HEK293 (cell line): ENCODE measurements at regions not wholly inside any gene's neighbourhood (a gene's known extent, or its start where the extent isn't known, plus 50 kb on each side); places are given as distances from the start of the nearest gene placed in this dataset.

Experiments
- FEZF1 ChIP-seq: fragments of 450-650 bp; formaldehyde crosslinking; IDR thresholded peaks from 2 replicates; pipeline ENCODE4 v1.5.1; 2016; ENCODE audit warnings: missing biosample characterization, missing genetic modification characterization
- HOXA7 ChIP-seq: sonication (generic); formaldehyde crosslinking; IDR thresholded peaks from 2 replicates; pipeline ENCODE4 v1.8.1; 2022; ENCODE audit warnings: missing genetic modification reagents, borderline replicate concordance
- IKZF3 ChIP-seq: fragments of 450-650 bp; IDR thresholded peaks from 2 replicates; pipeline ENCODE4 v1.5.0; 2018; ENCODE audit warnings: missing biosample characterization, mild to moderate bottlenecking, missing genetic modification characterization, moderate library complexity
- KLF8 ChIP-seq: fragments of 450-650 bp; formaldehyde crosslinking; IDR thresholded peaks from 2 replicates; pipeline ENCODE4 v1.5.1; 2016; ENCODE audit warnings: missing biosample characterization, missing genetic modification characterization
- ZBTB1 ChIP-seq: fragments of 450-650 bp; formaldehyde crosslinking; IDR thresholded peaks from 2 replicates; pipeline ENCODE4 v1.5.1; 2016; ENCODE audit warnings: missing biosample characterization, missing genetic modification characterization
- ZBTB21 ChIP-seq: fragments of 450-650 bp; formaldehyde crosslinking; IDR thresholded peaks from 2 replicates; pipeline ENCODE4 v1.5.1; 2017; ENCODE audit warnings: missing biosample characterization, missing genetic modification characterization
- ZBTB7A ChIP-seq: fragments of 450-650 bp; formaldehyde crosslinking; IDR thresholded peaks from 2 replicates; pipeline ENCODE4 v1.5.1; 2016; ENCODE audit warnings: low read depth, missing biosample characterization, missing genetic modification characterization
- ZEB2 ChIP-seq: fragments of 450-650 bp; formaldehyde crosslinking; IDR thresholded peaks from 2 replicates; pipeline ENCODE4 v1.5.1; 2016; ENCODE audit warnings: missing biosample characterization, missing genetic modification characterization
- ZFP69B ChIP-seq: fragments of 450-650 bp; formaldehyde crosslinking; IDR thresholded peaks from 2 replicates; pipeline ENCODE4 v1.5.1; 2016; ENCODE audit warnings: missing biosample characterization, missing genetic modification characterization
- ZNF155 ChIP-seq: fragments of 450-650 bp; formaldehyde crosslinking; IDR thresholded peaks from 2 replicates; pipeline ENCODE4 v1.5.1; 2016; ENCODE audit warnings: missing biosample characterization, missing genetic modification characterization
- ZNF174 ChIP-seq: fragments of 450-650 bp; formaldehyde crosslinking; IDR thresholded peaks from 2 replicates; pipeline ENCODE4 v1.5.0; 2017; ENCODE audit warnings: missing biosample characterization, mild to moderate bottlenecking, missing genetic modification characterization
- ZNF335 ChIP-seq: fragments of 450-650 bp; formaldehyde crosslinking; conservative IDR thresholded peaks from 2 replicates; pipeline ENCODE4 v1.5.1; 2016; ENCODE audit warnings: missing biosample characterization, missing genetic modification characterization
- ZNF341 ChIP-seq: fragments of 450-650 bp; formaldehyde crosslinking; IDR thresholded peaks from 2 replicates; pipeline ENCODE4; 2016; ENCODE audit warnings: low read depth, missing biosample characterization, missing genetic modification characterization
- ZNF558 ChIP-seq: fragments of 450-650 bp; formaldehyde crosslinking; IDR thresholded peaks from 2 replicates; pipeline ENCODE4 v1.5.1; 2016; ENCODE audit warnings: missing biosample characterization, missing genetic modification characterization
- ZNF561 ChIP-seq: fragments of 450-650 bp; IDR thresholded peaks from 2 replicates; pipeline ENCODE4 v1.5.1; 2018; ENCODE audit warnings: missing biosample characterization, missing genetic modification characterization, borderline replicate concordance
- ZNF596 ChIP-seq: fragments of 450-650 bp; IDR thresholded peaks from 2 replicates; pipeline ENCODE4 v1.5.0; 2018; ENCODE audit warnings: missing biosample characterization, mild to moderate bottlenecking, missing genetic modification characterization, moderate library complexity
- ZNF626 ChIP-seq: fragments of 450-650 bp; sonication (Bioruptor Pico); formaldehyde crosslinking; IDR thresholded peaks from 2 replicates; pipeline ENCODE4 v1.5.1; 2018; ENCODE audit warnings: missing biosample characterization, missing genetic modification characterization, inconsistent platforms
- ZNF777 ChIP-seq: fragments of 450-650 bp; formaldehyde crosslinking; IDR thresholded peaks from 2 replicates; pipeline ENCODE4 v1.5.1; 2017; ENCODE audit warnings: missing biosample characterization, missing genetic modification characterization, borderline replicate concordance
- ZNF830 ChIP-seq: fragments of 450-650 bp; IDR thresholded peaks from 2 replicates; pipeline ENCODE4 v1.5.0; 2018; ENCODE audit warnings: missing biosample characterization, missing genetic modification characterization, low read depth, mild to moderate bottlenecking, moderate library complexity
- ZSCAN16 ChIP-seq: fragments of 450-650 bp; formaldehyde crosslinking; IDR thresholded peaks from 2 replicates; pipeline ENCODE4 v1.5.1; 2016; ENCODE audit warnings: missing biosample characterization, missing genetic modification characterization
- ZSCAN30 ChIP-seq: fragments of 450-650 bp; IDR thresholded peaks from 2 replicates; pipeline ENCODE4 v1.5.1; 2018; ENCODE audit warnings: missing biosample characterization, mild to moderate bottlenecking, missing genetic modification characterization, moderate library complexity
- TF ChIP-seq, protein P1 (sequence below): fragments of 450-650 bp; formaldehyde crosslinking; optimal IDR thresholded peaks from 2 replicates; pipeline ENCODE3; 2016; ENCODE audit warnings: missing biosample characterization, mild to moderate bottlenecking, missing genetic modification characterization
- TF ChIP-seq, protein P2 (sequence below): fragments of 450-650 bp; formaldehyde crosslinking; IDR thresholded peaks from 2 replicates; pipeline ENCODE4 v1.5.1; 2016; ENCODE audit warnings: missing biosample characterization, missing genetic modification characterization
- TF ChIP-seq, protein P3 (sequence below): fragments of 450-650 bp; formaldehyde crosslinking; IDR thresholded peaks from 2 replicates; pipeline ENCODE4 v1.5.1; 2016; ENCODE audit warnings: missing biosample characterization, missing genetic modification characterization
- TF ChIP-seq, protein P4 (sequence below): IDR thresholded peaks from 2 replicates; pipeline ENCODE4 v1.6.1; 2011; ENCODE audit warnings: mild to moderate bottlenecking, low read depth, low read length, borderline replicate concordance
- TF ChIP-seq, protein P5 (sequence below): fragments of 450-650 bp; formaldehyde crosslinking; IDR thresholded peaks from 2 replicates; pipeline ENCODE4 v1.5.1; 2016; ENCODE audit warnings: missing biosample characterization, missing genetic modification characterization
- TF ChIP-seq, protein P6 (sequence below): fragments of 450-650 bp; formaldehyde crosslinking; IDR thresholded peaks from 2 replicates; pipeline ENCODE4 v1.5.1; 2016; ENCODE audit warnings: missing biosample characterization, missing genetic modification characterization
- TF ChIP-seq, protein P7 (sequence below): fragments of 450-650 bp; formaldehyde crosslinking; IDR thresholded peaks from 2 replicates; pipeline ENCODE4 v1.5.1; 2016; ENCODE audit warnings: missing biosample characterization, missing genetic modification characterization

DNA sequence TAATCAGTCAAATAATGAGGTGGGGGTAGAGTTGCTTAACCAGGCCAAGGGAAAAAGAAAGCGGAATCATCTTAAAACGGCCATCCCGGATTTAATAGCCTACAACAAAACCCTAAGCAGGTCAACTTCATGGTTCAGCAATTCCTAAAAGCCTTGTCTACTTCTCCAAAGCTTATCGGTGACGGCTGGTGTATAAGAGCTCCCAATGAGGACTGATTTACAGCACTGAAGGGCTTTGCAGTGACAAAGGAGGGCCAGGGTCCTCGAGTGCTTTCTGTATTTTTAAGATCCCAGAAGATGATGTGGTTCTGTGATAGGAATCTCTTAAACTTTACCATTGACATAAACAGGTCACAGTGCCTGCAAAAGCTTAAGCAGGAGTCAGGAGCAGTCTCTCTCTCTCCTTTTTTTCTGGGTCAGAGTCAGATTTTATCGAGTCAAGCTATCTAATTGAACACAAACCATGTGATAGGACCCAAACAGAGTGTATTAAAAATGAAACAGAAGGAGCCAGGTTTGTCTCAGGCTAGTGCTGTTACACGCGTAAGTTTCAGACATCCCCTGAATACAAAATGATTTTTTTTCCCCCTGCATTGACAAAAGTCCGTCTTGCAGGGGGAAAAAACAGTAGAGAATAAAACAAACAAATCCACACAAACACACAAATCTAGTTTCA, 663.6 kb upstream of the ZNF608 start (continued):
- TF ChIP-seq, protein P1, sequence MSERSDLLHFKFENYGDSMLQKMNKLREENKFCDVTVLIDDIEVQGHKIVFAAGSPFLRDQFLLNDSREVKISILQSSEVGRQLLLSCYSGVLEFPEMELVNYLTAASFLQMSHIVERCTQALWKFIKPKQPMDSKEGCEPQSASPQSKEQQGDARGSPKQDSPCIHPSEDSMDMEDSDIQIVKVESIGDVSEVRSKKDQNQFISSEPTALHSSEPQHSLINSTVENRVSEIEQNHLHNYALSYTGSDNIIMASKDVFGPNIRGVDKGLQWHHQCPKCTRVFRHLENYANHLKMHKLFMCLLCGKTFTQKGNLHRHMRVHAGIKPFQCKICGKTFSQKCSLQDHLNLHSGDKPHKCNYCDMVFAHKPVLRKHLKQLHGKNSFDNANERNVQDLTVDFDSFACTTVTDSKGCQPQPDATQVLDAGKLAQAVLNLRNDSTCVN, result peak; percentile 10
- TF ChIP-seq ZNF596 (peak; percentile 81), ZNF626 (tag by site-specific recombination) (no peak), ZSCAN30 (tag by site-specific recombination) (peak; percentile 71), ZBTB7A (tag by site-specific recombination) (no peak), ZEB2 (peak; percentile 41), ZNF341 (tag by site-specific recombination) (peak; percentile 32; the same call in 1 of the 2 replicates), ZNF174 (tag by site-specific recombination) (0 out of 2 replicates have a peak, but pooled peaks have one; percentile 19), FEZF1 (tag by site-specific recombination) (peak; percentile 96), KLF8 (tag by site-specific recombination) (peak; percentile 65), ZFP69B (peak; percentile 97), ZNF830 (tag by site-specific recombination) (no peak), ZNF155 (tag by site-specific recombination) (no peak), ZBTB21 (tag by site-specific recombination) (peak; percentile 64; the same call in 1 of the 2 replicates), HOXA7 (no peak), ZBTB1 (no peak), ZNF777 (tag by site-specific recombination) (no peak), ZNF558 (peak; percentile 15; the same call in 1 of the 2 replicates), ZNF335 (tag by site-specific recombination) (peak; percentile 44), ZNF561 (tag by site-specific recombination) (peak; percentile 31), IKZF3 (tag by site-specific recombination) (peak; percentile 95), ZSCAN16 (tag by site-specific recombination) (no peak)
- TF ChIP-seq, protein P2, sequence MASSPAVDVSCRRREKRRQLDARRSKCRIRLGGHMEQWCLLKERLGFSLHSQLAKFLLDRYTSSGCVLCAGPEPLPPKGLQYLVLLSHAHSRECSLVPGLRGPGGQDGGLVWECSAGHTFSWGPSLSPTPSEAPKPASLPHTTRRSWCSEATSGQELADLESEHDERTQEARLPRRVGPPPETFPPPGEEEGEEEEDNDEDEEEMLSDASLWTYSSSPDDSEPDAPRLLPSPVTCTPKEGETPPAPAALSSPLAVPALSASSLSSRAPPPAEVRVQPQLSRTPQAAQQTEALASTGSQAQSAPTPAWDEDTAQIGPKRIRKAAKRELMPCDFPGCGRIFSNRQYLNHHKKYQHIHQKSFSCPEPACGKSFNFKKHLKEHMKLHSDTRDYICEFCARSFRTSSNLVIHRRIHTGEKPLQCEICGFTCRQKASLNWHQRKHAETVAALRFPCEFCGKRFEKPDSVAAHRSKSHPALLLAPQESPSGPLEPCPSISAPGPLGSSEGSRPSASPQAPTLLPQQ (tag by site-specific recombination), result peak; percentile 99
- TF ChIP-seq, protein P3, sequence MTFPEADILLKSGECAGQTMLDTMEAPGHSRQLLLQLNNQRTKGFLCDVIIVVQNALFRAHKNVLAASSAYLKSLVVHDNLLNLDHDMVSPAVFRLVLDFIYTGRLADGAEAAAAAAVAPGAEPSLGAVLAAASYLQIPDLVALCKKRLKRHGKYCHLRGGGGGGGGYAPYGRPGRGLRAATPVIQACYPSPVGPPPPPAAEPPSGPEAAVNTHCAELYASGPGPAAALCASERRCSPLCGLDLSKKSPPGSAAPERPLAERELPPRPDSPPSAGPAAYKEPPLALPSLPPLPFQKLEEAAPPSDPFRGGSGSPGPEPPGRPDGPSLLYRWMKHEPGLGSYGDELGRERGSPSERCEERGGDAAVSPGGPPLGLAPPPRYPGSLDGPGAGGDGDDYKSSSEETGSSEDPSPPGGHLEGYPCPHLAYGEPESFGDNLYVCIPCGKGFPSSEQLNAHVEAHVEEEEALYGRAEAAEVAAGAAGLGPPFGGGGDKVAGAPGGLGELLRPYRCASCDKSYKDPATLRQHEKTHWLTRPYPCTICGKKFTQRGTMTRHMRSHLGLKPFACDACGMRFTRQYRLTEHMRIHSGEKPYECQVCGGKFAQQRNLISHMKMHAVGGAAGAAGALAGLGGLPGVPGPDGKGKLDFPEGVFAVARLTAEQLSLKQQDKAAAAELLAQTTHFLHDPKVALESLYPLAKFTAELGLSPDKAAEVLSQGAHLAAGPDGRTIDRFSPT (tag by site-specific recombination), result peak; percentile 84; the same call in 1 of the 2 replicates
- TF ChIP-seq, protein P4, sequence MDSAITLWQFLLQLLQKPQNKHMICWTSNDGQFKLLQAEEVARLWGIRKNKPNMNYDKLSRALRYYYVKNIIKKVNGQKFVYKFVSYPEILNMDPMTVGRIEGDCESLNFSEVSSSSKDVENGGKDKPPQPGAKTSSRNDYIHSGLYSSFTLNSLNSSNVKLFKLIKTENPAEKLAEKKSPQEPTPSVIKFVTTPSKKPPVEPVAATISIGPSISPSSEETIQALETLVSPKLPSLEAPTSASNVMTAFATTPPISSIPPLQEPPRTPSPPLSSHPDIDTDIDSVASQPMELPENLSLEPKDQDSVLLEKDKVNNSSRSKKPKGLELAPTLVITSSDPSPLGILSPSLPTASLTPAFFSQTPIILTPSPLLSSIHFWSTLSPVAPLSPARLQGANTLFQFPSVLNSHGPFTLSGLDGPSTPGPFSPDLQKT, result no peak
- TF ChIP-seq, protein P5, sequence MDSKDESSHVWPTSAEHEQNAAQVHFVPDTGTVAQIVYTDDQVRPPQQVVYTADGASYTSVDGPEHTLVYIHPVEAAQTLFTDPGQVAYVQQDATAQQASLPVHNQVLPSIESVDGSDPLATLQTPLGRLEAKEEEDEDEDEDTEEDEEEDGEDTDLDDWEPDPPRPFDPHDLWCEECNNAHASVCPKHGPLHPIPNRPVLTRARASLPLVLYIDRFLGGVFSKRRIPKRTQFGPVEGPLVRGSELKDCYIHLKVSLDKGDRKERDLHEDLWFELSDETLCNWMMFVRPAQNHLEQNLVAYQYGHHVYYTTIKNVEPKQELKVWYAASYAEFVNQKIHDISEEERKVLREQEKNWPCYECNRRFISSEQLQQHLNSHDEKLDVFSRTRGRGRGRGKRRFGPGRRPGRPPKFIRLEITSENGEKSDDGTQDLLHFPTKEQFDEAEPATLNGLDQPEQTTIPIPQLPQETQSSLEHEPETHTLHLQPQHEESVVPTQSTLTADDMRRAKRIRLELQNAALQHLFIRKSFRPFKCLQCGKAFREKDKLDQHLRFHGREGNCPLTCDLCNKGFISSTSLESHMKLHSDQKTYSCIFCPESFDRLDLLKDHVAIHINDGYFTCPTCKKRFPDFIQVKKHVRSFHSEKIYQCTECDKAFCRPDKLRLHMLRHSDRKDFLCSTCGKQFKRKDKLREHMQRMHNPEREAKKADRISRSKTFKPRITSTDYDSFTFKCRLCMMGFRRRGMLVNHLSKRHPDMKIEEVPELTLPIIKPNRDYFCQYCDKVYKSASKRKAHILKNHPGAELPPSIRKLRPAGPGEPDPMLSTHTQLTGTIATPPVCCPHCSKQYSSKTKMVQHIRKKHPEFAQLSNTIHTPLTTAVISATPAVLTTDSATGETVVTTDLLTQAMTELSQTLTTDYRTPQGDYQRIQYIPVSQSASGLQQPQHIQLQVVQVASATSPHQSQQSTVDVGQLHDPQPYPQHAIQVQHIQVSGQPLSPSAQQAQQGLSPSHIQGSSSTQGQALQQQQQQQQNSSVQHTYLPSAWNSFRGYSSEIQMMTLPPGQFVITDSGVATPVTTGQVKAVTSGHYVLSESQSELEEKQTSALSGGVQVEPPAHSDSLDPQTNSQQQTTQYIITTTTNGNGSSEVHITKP, result no peak
- TF ChIP-seq, protein P6, sequence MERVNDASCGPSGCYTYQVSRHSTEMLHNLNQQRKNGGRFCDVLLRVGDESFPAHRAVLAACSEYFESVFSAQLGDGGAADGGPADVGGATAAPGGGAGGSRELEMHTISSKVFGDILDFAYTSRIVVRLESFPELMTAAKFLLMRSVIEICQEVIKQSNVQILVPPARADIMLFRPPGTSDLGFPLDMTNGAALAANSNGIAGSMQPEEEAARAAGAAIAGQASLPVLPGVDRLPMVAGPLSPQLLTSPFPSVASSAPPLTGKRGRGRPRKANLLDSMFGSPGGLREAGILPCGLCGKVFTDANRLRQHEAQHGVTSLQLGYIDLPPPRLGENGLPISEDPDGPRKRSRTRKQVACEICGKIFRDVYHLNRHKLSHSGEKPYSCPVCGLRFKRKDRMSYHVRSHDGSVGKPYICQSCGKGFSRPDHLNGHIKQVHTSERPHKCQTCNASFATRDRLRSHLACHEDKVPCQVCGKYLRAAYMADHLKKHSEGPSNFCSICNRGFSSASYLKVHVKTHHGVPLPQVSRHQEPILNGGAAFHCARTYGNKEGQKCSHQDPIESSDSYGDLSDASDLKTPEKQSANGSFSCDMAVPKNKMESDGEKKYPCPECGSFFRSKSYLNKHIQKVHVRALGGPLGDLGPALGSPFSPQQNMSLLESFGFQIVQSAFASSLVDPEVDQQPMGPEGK, result peak; percentile 64
- TF ChIP-seq, protein P7, sequence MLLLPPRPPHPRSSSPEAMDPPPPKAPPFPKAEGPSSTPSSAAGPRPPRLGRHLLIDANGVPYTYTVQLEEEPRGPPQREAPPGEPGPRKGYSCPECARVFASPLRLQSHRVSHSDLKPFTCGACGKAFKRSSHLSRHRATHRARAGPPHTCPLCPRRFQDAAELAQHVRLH (tag by site-specific recombination), result no peak; the same call in 1 of the 2 replicates
